ENCODE measurements at regions not wholly inside any gene's neighbourhood (a gene's known extent, or its start where the extent isn't known, plus 50 kb on each side); places are given as distances from the start of the nearest gene placed in this dataset.

- no peak for TF ChIP-seq GATA3 (IDR thresholded peaks at IDR 0.05; ENCODE audit: low read depth, low read length)
- no peak; the same call in 1 of the 2 replicates for TF ChIP-seq GATA2 (IDR thresholded peaks at IDR 0.05; ENCODE audit: low read depth, low read length)
These were observed 187.6 kb downstream of the SOX4 start for GRCh38 chr6:21781128-21781527.
